ENCODE measurements at regions not wholly inside any gene's neighbourhood (a gene's known extent, or its start where the extent isn't known, plus 50 kb on each side); places are given as distances from the start of the nearest gene placed in this dataset.
"Not testable (repeated sequence)": the region's sequence is repeated elsewhere in the genome, so short reads cannot be mapped to it uniquely, and the experiment has no call there.

DNA sequence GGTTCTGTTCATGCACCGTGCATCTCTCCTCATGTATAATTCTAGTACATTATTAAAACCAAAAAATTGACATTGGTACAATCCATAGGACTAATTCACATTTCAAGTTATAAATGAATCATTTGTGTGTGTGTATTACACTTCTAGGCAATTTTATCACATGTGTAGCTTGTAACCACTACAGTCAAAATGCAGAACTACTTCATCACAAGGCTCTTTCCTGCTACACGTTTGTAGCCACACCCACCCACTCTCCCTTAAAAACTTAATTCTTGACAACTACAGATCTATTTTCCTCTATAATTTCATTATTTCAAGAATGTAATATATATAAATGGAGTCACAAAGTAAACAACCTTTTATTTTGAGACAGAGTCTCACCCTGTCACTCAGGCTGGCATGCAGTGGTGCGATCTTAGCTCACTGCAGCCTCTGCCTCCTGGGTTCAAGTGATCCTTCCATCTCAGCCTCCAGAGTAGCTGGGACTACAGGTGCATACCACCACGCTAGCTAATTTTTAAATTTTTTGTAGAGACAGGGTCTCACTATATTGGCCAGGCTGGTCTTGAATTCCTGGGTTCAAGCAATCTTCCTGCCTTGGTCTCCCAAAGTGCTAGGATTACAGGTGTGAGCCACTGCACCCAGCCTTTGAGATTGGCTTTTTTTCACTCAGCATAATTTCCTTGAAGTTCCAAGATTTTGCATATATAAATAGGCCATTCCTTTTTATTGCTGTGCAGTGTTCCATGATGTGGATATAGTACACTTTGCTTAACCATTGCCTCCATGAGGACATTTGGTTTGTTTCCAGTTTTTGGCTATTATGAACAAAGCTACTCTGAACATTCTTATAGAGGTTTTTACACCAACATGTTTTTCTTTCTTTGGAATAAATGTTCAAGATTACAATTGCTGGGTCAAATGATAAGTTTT lies 88.7 kb downstream of the METTL2B start:
- not testable (repeated sequence) for TF ChIP-seq POLR2A (IDR thresholded peaks at IDR 0.05); EP300 (IDR thresholded peaks at IDR 0.05; ENCODE audit: low read depth); POLR2AphosphoS5 (IDR thresholded peaks at IDR 0.05)
- TF ChIP-seq, protein P1, sequence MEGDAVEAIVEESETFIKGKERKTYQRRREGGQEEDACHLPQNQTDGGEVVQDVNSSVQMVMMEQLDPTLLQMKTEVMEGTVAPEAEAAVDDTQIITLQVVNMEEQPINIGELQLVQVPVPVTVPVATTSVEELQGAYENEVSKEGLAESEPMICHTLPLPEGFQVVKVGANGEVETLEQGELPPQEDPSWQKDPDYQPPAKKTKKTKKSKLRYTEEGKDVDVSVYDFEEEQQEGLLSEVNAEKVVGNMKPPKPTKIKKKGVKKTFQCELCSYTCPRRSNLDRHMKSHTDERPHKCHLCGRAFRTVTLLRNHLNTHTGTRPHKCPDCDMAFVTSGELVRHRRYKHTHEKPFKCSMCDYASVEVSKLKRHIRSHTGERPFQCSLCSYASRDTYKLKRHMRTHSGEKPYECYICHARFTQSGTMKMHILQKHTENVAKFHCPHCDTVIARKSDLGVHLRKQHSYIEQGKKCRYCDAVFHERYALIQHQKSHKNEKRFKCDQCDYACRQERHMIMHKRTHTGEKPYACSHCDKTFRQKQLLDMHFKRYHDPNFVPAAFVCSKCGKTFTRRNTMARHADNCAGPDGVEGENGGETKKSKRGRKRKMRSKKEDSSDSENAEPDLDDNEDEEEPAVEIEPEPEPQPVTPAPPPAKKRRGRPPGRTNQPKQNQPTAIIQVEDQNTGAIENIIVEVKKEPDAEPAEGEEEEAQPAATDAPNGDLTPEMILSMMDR (IDR thresholded peaks at IDR 0.05), result not testable (repeated sequence)

All from transverse colon (tissue), 4 donors.